ENCODE measurements at regions not wholly inside any gene's neighbourhood (a gene's known extent, or its start where the extent isn't known, plus 50 kb on each side); places are given as distances from the start of the nearest gene placed in this dataset.

- Histone ChIP-seq H3K27me3 (ENCODE audit: insufficient read depth, low read length, poor library complexity, severe bottlenecking) (no peaks in the 10 kb centered on the region), H3K36me3 (ENCODE audit: insufficient read depth, low read length) (no peaks in the 10 kb centered on the region), H3K9me3 (ENCODE audit: low read length) (no peaks in the 10 kb centered on the region), H3K4me1 (ENCODE audit: insufficient read depth, low read length) (peaks cover 4% of the 10 kb centered on the region), H3K27ac (ENCODE audit: low read depth, low read length) (no peak overlapping the region), H3K4me3 (ENCODE audit: low read length) (no peak overlapping the region)
- POLR2A ChIA-PET: no interaction called here
- peaks cover 0 to 19% (median 5%) of the 10 kb centered on the region in 3 donors for H3K36me3 Mint-ChIP-seq
- CTCF ChIA-PET: interaction anchor here (1.1 kb wide), 1 partner anchor 11 kb away, joined by 3 read pairs; no protein-coding TSS in a partner anchor
- no peak for DNase-seq
- peaks cover 0 to 4% (median 0%) of the 10 kb centered on the region in 5 donors for H3K9me3 Mint-ChIP-seq
- H3K27me3 Mint-ChIP-seq: peaks cover 0 to 2% of the 10 kb centered on the region in 2 donors
- peaks cover 8 to 45% (median 28%) of the 10 kb centered on the region in 3 donors for H3K4me1 Mint-ChIP-seq
- H3K4me3 Mint-ChIP-seq: no peak overlapping the region
- peak overlapping the region in 1 of 8 donors; percentile 85 for H3K27ac Mint-ChIP-seq
Measured at GRCh38 chr12:89893972-89894706, 185.5 kb upstream of the ATP2B1 start.

DNA sequence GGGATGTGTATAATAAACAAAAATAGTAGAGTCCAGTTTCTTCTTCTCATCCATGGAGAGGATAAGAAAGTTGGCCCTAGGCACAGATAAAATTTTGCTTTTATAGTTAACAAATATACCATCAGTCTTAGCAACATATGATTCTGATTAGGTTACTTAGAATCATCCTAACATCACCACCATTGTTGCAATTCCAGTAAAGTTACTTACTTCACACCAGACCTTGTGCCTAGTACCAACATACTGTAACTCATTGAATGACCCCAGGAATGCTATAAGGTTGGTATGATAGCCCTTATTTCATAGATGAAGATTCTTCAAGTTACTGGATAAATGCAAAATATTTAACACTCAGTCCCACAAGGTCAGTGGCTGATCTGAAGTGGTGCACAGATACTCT is 183.8 kb upstream of the ATP2B1 start:
- peaks cover 0 to 13% (median 3%) of the 10 kb centered on the region in 3 donors for H3K36me3 Mint-ChIP-seq
- no peaks in the 10 kb centered on the region for H3K36me3 ChIP-seq (ENCODE audit: insufficient read depth, low read length)
- no peaks in the 10 kb centered on the region for H3K27me3 ChIP-seq (ENCODE audit: insufficient read depth, low read length, poor library complexity, severe bottlenecking)
- peak overlapping the region in 1 of 8 donors; percentile 60 for H3K27ac Mint-ChIP-seq
- no peak for DNase-seq
- no peak overlapping the region for H3K27ac ChIP-seq (ENCODE audit: low read depth, low read length)
- H3K9me3 ChIP-seq (ENCODE audit: low read length): no peaks in the 10 kb centered on the region
- peaks cover 8 to 39% (median 28%) of the 10 kb centered on the region in 3 donors for H3K4me1 Mint-ChIP-seq
- no peak overlapping the region for H3K4me3 Mint-ChIP-seq
- CTCF ChIA-PET: no interaction called here
- H3K4me3 ChIP-seq (ENCODE audit: low read length): no peak overlapping the region
- peaks cover 0 to 4% (median 0%) of the 10 kb centered on the region in 5 donors for H3K9me3 Mint-ChIP-seq
- POLR2A ChIA-PET: no interaction called here
- H3K27me3 Mint-ChIP-seq: peaks cover 0 to 2% of the 10 kb centered on the region in 2 donors
- peaks cover 4% of the 10 kb centered on the region for H3K4me1 ChIP-seq (ENCODE audit: insufficient read depth, low read length)

- no peak for DNase-seq
- Histone ChIP-seq H3K4me1 (ENCODE audit: insufficient read depth, low read length) (peaks cover 4% of the 10 kb centered on the region), H3K4me3 (ENCODE audit: low read length) (no peak overlapping the region), H3K9me3 (ENCODE audit: low read length) (no peaks in the 10 kb centered on the region), H3K36me3 (ENCODE audit: insufficient read depth, low read length) (no peaks in the 10 kb centered on the region), H3K27me3 (ENCODE audit: insufficient read depth, low read length, poor library complexity, severe bottlenecking) (no peaks in the 10 kb centered on the region), H3K27ac (ENCODE audit: low read depth, low read length) (no peak overlapping the region)
- Mint-ChIP-seq H3K9me3 (peaks cover 0 to 4% (median 0%) of the 10 kb centered on the region in 5 donors), H3K4me3 (no peak overlapping the region), H3K27ac (peak overlapping the region in 1 of 8 donors; percentile 74), H3K36me3 (peaks cover 0 to 12% (median 3%) of the 10 kb centered on the region in 3 donors), H3K4me1 (peaks cover 8 to 34% (median 24%) of the 10 kb centered on the region in 3 donors), H3K27me3 (peaks cover 0 to 2% of the 10 kb centered on the region in 2 donors)
- ChIA-PET POLR2A (no interaction called here), CTCF (no interaction called here)
Measured at GRCh38 chr12:89891933-89892332, 183.3 kb upstream of the ATP2B1 start.

DNA sequence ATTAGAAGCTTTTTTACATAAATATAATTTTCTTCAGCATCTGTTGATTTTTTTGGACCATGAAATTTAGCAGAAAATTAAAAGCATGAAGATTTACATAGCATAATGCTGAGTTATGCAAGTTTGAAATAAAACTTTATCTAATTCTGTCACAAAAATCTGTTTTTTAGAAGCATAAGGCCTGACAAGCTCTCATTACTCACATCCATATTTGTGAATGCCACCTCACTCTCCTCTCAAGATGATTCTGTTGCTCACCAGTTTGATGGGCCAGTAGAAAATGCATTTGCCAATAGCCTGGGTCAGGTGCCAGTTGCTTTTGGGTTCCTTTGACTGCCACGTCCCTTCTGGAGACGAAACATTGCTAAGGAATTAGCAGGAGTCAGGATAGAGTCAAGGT is 181.5 kb upstream of the ATP2B1 start:
- ChIA-PET POLR2A (no interaction called here), CTCF (interaction anchor here (1.3 kb wide), 1 partner anchor 28 kb away, joined by 3 read pairs; no protein-coding TSS in a partner anchor)
- no peaks in the 10 kb centered on the region for H3K36me3 ChIP-seq (ENCODE audit: insufficient read depth, low read length)
- Mint-ChIP-seq H3K4me3 (no peak overlapping the region), H3K9me3 (peaks cover 0 to 4% (median 0%) of the 10 kb centered on the region in 5 donors), H3K27me3 (peaks cover 0 to 2% of the 10 kb centered on the region in 2 donors), H3K27ac (no peak overlapping the region), H3K36me3 (peaks cover 0 to 12% (median 6%) of the 10 kb centered on the region in 3 donors), H3K4me1 (peaks cover 8 to 31% (median 24%) of the 10 kb centered on the region in 3 donors)
- H3K27me3 ChIP-seq (ENCODE audit: insufficient read depth, low read length, poor library complexity, severe bottlenecking): no peaks in the 10 kb centered on the region
- H3K9me3 ChIP-seq (ENCODE audit: low read length): no peaks in the 10 kb centered on the region
- H3K27ac ChIP-seq (ENCODE audit: low read depth, low read length): no peak overlapping the region
- no peak for DNase-seq
- H3K4me3 ChIP-seq (ENCODE audit: low read length): no peak overlapping the region
- H3K4me1 ChIP-seq (ENCODE audit: insufficient read depth, low read length): peaks cover 4% of the 10 kb centered on the region

DNA sequence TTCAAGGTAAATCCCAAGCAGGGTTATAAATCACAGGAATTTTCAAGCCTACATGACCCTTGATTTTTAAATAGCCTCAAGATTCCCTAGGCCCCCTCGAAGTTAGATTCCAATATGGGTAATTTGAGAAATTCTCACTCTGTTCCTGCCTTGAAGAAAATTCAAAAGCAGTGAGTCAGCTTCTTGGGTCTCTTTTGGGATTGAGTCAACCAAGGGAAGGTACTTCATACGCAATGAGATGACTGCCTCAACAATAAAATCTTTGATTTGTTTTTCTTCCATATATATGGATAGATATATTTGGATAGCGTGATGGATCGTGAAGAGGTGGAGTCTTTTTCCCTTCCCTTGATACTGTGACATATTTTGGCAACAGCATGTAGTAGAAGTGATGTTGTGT is 180.4 kb upstream of the ATP2B1 start:
- POLR2A ChIA-PET: no interaction called here
- DNase-seq: no peak

DNA sequence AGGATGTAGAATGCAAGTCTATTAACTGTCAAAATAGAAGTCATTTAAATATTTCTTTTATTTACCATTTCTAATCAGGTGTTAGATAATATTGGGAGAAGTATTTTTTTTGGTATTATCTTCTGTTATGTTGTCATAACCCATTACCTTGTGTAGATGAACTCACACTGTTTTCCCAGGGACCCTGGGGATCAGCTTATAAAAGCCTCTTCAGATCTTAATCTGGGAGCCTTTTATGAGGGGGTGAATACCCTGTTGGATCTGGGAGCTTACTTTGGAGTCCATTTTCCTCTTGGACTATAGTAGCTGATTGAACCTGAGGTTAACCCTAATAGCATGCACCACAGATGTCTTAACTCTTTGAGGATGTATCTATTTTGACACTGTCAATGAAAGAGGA is 176.3 kb upstream of the ATP2B1 start:
- no peak overlapping the region for H3K4me3 ChIP-seq (ENCODE audit: low read length)
- ChIA-PET POLR2A (no interaction called here), CTCF (interaction anchor here (1.1 to 1.4 kb wide), 4 partner anchors 21 to 342 kb away, joined by 3 to 4 read pairs (median 3); no protein-coding TSS in a partner anchor)
- H3K27ac Mint-ChIP-seq: peak overlapping the region in 1 of 8 donors; percentile 73
- peaks cover 32% of the 10 kb centered on the region for H3K4me1 ChIP-seq (ENCODE audit: insufficient read depth, low read length)
- H3K27me3 ChIP-seq (ENCODE audit: insufficient read depth, low read length, poor library complexity, severe bottlenecking): no peaks in the 10 kb centered on the region
- H3K36me3 ChIP-seq (ENCODE audit: insufficient read depth, low read length): no peaks in the 10 kb centered on the region
- DNase-seq: no peak
- H3K27ac ChIP-seq (ENCODE audit: low read depth, low read length): no peak overlapping the region
- peaks cover 0 to 3% (median 0%) of the 10 kb centered on the region in 5 donors for H3K9me3 Mint-ChIP-seq
- no peak overlapping the region for H3K4me3 Mint-ChIP-seq
- peaks cover 42 to 52% (median 49%) of the 10 kb centered on the region in 3 donors for H3K4me1 Mint-ChIP-seq
- no peaks in the 10 kb centered on the region for H3K27me3 Mint-ChIP-seq
- H3K9me3 ChIP-seq (ENCODE audit: low read length): no peaks in the 10 kb centered on the region
- H3K36me3 Mint-ChIP-seq: peaks cover 0 to 4% (median 0%) of the 10 kb centered on the region in 3 donors

More for the DNA sequence above, 180.4 kb upstream of the ATP2B1 start:
- Mint-ChIP-seq H3K9me3 (peaks cover 0 to 4% (median 0%) of the 10 kb centered on the region in 5 donors), H3K4me3 (no peak overlapping the region), H3K4me1 (peaks cover 13 to 30% (median 25%) of the 10 kb centered on the region in 3 donors), H3K27ac (no peak overlapping the region), H3K36me3 (peaks cover 0 to 12% (median 6%) of the 10 kb centered on the region in 3 donors), H3K27me3 (peaks cover 0 to 2% of the 10 kb centered on the region in 2 donors)
- H3K27me3 ChIP-seq (ENCODE audit: insufficient read depth, low read length, poor library complexity, severe bottlenecking): no peaks in the 10 kb centered on the region
- H3K4me3 ChIP-seq (ENCODE audit: low read length): no peak overlapping the region
- CTCF ChIA-PET: no interaction called here
- H3K9me3 ChIP-seq (ENCODE audit: low read length): no peaks in the 10 kb centered on the region
- H3K27ac ChIP-seq (ENCODE audit: low read depth, low read length): no peak overlapping the region
- peaks cover 4% of the 10 kb centered on the region for H3K4me1 ChIP-seq (ENCODE audit: insufficient read depth, low read length)
- H3K36me3 ChIP-seq (ENCODE audit: insufficient read depth, low read length): no peaks in the 10 kb centered on the region

DNA sequence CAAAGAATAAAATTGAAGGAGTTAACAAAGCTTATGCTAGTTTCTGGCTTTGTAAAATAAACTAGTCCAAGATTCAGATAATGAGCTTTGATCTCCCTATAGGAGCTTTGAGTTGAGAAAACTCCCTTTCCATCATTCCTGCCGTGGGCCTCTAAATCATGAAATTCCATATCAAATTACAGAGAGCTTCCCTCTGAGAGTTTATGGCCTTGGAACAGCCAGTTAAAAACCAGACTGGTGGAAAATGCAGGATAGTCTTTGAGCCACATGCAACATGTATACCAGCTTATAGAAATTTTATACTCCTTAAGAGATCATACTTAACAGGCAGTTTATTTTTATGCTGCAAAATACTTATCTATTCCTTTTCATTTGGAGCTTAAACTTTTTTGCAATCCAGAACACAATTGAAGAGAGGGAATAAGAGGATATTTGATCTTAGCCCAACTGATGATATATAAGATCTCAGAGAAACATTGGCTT is 175.8 kb upstream of the ATP2B1 start:
- Mint-ChIP-seq H3K27me3 (no peaks in the 10 kb centered on the region), H3K4me3 (no peak overlapping the region)
- CTCF ChIA-PET: interaction anchor here (1.1 to 1.4 kb wide), 4 partner anchors 21 to 341 kb away, joined by 3 to 4 read pairs (median 3); no protein-coding TSS in a partner anchor

More for the DNA sequence above, 175.8 kb upstream of the ATP2B1 start:
- Mint-ChIP-seq H3K27ac (peak overlapping the region in 3 of 8 donors; percentile 41 to 73 (median 56)), H3K9me3 (peaks cover 0 to 3% (median 0%) of the 10 kb centered on the region in 5 donors), H3K36me3 (peaks cover 0 to 4% (median 0%) of the 10 kb centered on the region in 3 donors), H3K4me1 (peaks cover 44 to 56% (median 54%) of the 10 kb centered on the region in 3 donors)
- POLR2A ChIA-PET: interaction anchor here (0.6 kb wide), 1 partner anchor 57 kb away, joined by 4 read pairs; no protein-coding TSS in a partner anchor
- H3K36me3 ChIP-seq (ENCODE audit: insufficient read depth, low read length): no peaks in the 10 kb centered on the region
- H3K27me3 ChIP-seq (ENCODE audit: insufficient read depth, low read length, poor library complexity, severe bottlenecking): no peaks in the 10 kb centered on the region
- DNase-seq: no peak
- no peaks in the 10 kb centered on the region for H3K9me3 ChIP-seq (ENCODE audit: low read length)
- no peak overlapping the region for H3K4me3 ChIP-seq (ENCODE audit: low read length)
- H3K27ac ChIP-seq (ENCODE audit: low read depth, low read length): no peak overlapping the region
- H3K4me1 ChIP-seq (ENCODE audit: insufficient read depth, low read length): peaks cover 37% of the 10 kb centered on the region

All from CD8-positive, alpha-beta memory T cell (primary cell).